HFFc6 (cell line): ENCODE measurements at regions not wholly inside any gene's neighbourhood (a gene's known extent, or its start where the extent isn't known, plus 50 kb on each side); places are given as distances from the start of the nearest gene placed in this dataset.

Experiments
- DNase-seq: peaks from one replicate; pipeline ENCODE4 v3.0.0-alpha.2; 2018
- H3K27ac Mint-ChIP-seq: 2 replicates; pipeline ENCODE4 v1.8.0; 2020; ENCODE audit warnings: mild to moderate bottlenecking, mixed read lengths
- H3K27me3 Mint-ChIP-seq: 2 replicates; pipeline ENCODE4 v1.8.0; 2021; ENCODE audit warnings: mild to moderate bottlenecking, moderate library complexity, mixed read lengths; ENCODE audit not compliant: insufficient read depth
- H3K36me3 Mint-ChIP-seq: 2 replicates; pipeline ENCODE4 v1.8.0; 2021; ENCODE audit warnings: low read depth, mixed read lengths
- H3K4me1 Mint-ChIP-seq: 2 replicates; pipeline ENCODE4 v1.8.0; 2020; ENCODE audit warnings: low read depth, mixed read lengths
- H3K4me3 Mint-ChIP-seq: 2 replicates; pipeline ENCODE4 v1.8.0; 2020; ENCODE audit warnings: mild to moderate bottlenecking, moderate library complexity, mixed read lengths
- H3K9me3 Mint-ChIP-seq: 2 replicates; pipeline ENCODE4 v1.8.0; 2020; ENCODE audit warnings: mild to moderate bottlenecking, mixed read lengths
- TF ChIP-seq, protein P1 (sequence below): fragments of 200-600 bp; sonication (generic); IDR thresholded peaks from 2 replicates; pipeline ENCODE4 v1.5.0; 2021; ENCODE audit warnings: antibody characterized with exemption, mild to moderate bottlenecking

DNA sequence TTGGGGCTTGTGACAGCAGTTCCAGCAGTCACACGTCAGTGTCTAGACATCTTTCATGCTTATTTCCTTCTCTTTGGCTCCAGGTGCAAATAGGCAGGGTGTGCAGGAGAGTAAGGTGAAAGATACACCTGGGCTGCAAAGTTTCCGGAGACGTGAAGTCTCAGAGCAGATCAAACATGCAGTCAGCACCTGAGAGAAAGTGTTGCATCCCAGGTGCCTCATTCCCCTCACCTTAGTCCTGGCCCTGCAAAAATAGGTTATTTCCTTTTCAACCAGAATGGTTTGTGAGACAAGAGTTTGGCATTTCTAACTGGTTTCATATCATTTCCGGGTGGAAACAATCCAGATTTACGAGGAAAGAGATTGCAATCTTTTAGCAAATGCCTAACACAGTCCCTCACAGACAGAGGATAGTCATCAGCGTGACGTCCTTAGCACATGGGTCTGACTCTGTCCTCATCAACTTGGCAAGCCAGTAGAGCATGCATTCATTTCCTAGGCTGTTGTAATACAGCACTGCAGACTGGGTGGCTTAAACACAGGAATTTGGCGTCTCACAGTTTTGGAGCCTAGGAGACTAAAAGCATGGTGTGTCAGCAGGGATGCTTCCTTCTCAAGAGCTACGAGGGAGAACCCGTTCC lies 58.2 kb upstream of the ARRDC4 start:
- H3K4me3 Mint-ChIP-seq, result peak overlapping the region; percentile 40; the same call in 1 of the 2 replicates
- H3K36me3 Mint-ChIP-seq, result no peaks in the 10 kb centered on the region
- DNase-seq, result peak; percentile 98
- TF ChIP-seq, protein P1, sequence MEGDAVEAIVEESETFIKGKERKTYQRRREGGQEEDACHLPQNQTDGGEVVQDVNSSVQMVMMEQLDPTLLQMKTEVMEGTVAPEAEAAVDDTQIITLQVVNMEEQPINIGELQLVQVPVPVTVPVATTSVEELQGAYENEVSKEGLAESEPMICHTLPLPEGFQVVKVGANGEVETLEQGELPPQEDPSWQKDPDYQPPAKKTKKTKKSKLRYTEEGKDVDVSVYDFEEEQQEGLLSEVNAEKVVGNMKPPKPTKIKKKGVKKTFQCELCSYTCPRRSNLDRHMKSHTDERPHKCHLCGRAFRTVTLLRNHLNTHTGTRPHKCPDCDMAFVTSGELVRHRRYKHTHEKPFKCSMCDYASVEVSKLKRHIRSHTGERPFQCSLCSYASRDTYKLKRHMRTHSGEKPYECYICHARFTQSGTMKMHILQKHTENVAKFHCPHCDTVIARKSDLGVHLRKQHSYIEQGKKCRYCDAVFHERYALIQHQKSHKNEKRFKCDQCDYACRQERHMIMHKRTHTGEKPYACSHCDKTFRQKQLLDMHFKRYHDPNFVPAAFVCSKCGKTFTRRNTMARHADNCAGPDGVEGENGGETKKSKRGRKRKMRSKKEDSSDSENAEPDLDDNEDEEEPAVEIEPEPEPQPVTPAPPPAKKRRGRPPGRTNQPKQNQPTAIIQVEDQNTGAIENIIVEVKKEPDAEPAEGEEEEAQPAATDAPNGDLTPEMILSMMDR, result no peak
- peaks cover 32% of the 10 kb centered on the region for H3K4me1 Mint-ChIP-seq
- peaks cover 3% of the 10 kb centered on the region; the same call in 1 of the 2 replicates for H3K27me3 Mint-ChIP-seq
- no peaks in the 10 kb centered on the region for H3K9me3 Mint-ChIP-seq
- H3K27ac Mint-ChIP-seq, result peak overlapping the region; percentile 75

- Mint-ChIP-seq H3K9me3 (no peaks in the 10 kb centered on the region), H3K36me3 (no peaks in the 10 kb centered on the region), H3K27me3 (peaks cover 3% of the 10 kb centered on the region; the same call in 1 of the 2 replicates), H3K4me1 (peaks cover 32% of the 10 kb centered on the region), H3K4me3 (peak overlapping the region; percentile 71), H3K27ac (peak overlapping the region; percentile 68)
- no peak for DNase-seq
- TF ChIP-seq, protein P1, result no peak
These were observed 56.9 kb upstream of the ARRDC4 start for GRCh38 chr15:97903560-97903959.

- peak overlapping the region; percentile 71 for H3K4me3 Mint-ChIP-seq
- no peaks in the 10 kb centered on the region for H3K9me3 Mint-ChIP-seq
- H3K36me3 Mint-ChIP-seq, result no peaks in the 10 kb centered on the region
- peak; percentile 76 for DNase-seq
- H3K27me3 Mint-ChIP-seq, result peaks cover 3% of the 10 kb centered on the region; the same call in 1 of the 2 replicates
- H3K4me1 Mint-ChIP-seq, result peaks cover 33% of the 10 kb centered on the region
- peak overlapping the region; percentile 68 for H3K27ac Mint-ChIP-seq
- TF ChIP-seq, protein P1, result peak; percentile 88
These were observed 56.4 kb upstream of the ARRDC4 start for GRCh38 chr15:97903971-97904572.

DNA sequence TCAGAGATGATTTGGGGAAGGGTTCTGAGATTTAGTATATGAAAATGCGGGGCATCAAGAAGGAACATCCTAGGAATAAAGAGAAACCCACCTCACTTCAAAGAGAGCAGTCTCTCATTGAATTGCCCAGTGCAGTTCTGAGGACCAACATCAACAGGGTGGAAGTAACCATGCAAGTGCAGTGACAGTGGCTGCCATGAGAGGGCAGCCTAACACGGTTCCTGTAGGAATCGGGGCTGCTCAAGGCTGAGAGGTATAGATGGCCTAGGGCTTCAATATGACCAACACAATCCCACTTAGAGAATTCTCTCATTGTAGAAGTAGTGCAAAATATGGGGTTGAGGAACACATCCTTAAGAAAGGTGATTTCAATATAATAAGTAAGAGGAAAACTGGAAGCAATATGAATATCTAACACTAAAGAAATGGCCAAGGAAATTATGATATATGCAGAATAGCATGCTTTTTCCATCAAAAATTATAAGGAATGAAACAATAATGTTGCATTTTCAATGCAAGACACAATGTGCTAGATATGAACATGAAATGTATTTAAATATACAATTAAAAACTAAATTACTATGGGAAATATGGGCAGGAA lies 51.1 kb upstream of the ARRDC4 start:
- H3K4me3 Mint-ChIP-seq, result no peak overlapping the region
- peak; percentile 52 for DNase-seq
- TF ChIP-seq, protein P1, result peak; percentile 96
- no peaks in the 10 kb centered on the region for H3K36me3 Mint-ChIP-seq
- no peaks in the 10 kb centered on the region for H3K27me3 Mint-ChIP-seq
- peaks cover 18% of the 10 kb centered on the region for H3K4me1 Mint-ChIP-seq
- H3K27ac Mint-ChIP-seq, result no peak overlapping the region
- no peaks in the 10 kb centered on the region for H3K9me3 Mint-ChIP-seq
